ENCODE measurements at regions not wholly inside any gene's neighbourhood (a gene's known extent, or its start where the extent isn't known, plus 50 kb on each side); places are given as distances from the start of the nearest gene placed in this dataset.

DNA sequence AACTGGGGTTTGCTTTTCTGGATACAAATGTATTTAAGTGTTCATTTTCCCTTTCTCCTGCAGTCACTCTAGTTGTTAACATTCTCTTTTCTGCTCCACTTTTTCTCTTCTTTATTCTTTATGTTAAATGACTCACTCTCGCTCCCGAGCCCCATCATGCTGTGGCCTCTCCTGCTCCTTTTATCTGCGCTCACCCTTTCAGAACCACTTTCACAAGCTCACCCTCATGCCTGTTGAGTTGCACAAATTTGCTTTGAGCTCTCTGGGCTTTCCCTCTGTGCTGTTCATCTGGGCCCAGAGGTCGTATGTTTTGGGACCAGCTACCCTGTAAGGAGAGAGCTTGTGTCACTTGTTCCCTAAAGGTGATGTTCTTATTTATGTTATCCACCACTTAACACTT, 98.1 kb upstream of the ASCC3 start (continued):
- TF ChIP-seq, protein P1, sequence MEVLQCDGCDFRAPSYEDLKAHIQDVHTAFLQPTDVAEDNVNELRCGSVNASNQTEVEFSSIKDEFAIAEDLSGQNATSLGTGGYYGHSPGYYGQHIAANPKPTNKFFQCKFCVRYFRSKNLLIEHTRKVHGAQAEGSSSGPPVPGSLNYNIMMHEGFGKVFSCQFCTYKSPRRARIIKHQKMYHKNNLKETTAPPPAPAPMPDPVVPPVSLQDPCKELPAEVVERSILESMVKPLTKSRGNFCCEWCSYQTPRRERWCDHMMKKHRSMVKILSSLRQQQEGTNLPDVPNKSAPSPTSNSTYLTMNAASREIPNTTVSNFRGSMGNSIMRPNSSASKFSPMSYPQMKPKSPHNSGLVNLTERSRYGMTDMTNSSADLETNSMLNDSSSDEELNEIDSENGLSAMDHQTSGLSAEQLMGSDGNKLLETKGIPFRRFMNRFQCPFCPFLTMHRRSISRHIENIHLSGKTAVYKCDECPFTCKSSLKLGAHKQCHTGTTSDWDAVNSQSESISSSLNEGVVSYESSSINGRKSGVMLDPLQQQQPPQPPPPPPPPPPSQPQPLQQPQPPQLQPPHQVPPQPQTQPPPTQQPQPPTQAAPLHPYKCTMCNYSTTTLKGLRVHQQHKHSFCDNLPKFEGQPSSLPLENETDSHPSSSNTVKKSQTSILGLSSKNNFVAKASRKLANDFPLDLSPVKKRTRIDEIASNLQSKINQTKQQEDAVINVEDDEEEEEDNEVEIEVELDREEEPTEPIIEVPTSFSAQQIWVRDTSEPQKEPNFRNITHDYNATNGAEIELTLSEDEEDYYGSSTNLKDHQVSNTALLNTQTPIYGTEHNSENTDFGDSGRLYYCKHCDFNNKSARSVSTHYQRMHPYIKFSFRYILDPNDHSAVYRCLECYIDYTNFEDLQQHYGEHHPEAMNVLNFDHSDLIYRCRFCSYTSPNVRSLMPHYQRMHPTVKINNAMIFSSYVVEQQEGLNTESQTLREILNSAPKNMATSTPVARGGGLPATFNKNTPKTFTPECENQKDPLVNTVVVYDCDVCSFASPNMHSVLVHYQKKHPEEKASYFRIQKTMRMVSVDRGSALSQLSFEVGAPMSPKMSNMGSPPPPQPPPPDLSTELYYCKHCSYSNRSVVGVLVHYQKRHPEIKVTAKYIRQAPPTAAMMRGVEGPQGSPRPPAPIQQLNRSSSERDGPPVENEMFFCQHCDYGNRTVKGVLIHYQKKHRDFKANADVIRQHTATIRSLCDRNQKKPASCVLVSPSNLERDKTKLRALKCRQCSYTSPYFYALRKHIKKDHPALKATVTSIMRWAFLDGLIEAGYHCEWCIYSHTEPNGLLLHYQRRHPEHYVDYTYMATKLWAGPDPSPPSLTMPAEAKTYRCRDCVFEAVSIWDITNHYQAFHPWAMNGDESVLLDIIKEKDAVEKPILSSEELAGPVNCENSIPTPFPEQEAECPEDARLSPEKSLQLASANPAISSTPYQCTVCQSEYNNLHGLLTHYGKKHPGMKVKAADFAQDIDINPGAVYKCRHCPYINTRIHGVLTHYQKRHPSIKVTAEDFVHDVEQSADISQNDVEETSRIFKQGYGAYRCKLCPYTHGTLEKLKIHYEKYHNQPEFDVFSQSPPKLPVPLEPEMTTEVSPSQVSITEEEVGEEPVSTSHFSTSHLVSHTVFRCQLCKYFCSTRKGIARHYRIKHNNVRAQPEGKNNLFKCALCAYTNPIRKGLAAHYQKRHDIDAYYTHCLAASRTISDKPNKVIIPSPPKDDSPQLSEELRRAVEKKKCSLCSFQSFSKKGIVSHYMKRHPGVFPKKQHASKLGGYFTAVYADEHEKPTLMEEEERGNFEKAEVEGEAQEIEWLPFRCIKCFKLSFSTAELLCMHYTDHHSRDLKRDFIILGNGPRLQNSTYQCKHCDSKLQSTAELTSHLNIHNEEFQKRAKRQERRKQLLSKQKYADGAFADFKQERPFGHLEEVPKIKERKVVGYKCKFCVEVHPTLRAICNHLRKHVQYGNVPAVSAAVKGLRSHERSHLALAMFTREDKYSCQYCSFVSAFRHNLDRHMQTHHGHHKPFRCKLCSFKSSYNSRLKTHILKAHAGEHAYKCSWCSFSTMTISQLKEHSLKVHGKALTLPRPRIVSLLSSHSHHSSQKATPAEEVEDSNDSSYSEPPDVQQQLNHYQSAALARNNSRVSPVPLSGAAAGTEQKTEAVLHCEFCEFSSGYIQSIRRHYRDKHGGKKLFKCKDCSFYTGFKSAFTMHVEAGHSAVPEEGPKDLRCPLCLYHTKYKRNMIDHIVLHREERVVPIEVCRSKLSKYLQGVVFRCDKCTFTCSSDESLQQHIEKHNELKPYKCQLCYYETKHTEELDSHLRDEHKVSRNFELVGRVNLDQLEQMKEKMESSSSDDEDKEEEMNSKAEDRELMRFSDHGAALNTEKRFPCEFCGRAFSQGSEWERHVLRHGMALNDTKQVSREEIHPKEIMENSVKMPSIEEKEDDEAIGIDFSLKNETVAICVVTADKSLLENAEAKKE (CRISPR knock-in tag; IDR thresholded peaks at IDR 0.05) = no peak
- TF ChIP-seq ZNF114 (CRISPR knock-in tag; IDR thresholded peaks at IDR 0.05) (no peak), STAT1 (IDR thresholded peaks at IDR 0.05; ENCODE audit: unreplicated experiment) (no peak), CREB1 (CRISPR knock-in tag; IDR thresholded peaks at IDR 0.05; ENCODE audit: low read depth) (no peak), JUNB (IDR thresholded peaks at IDR 0.05; ENCODE audit: unreplicated experiment) (no peak)
- TF ChIP-seq, protein P2, sequence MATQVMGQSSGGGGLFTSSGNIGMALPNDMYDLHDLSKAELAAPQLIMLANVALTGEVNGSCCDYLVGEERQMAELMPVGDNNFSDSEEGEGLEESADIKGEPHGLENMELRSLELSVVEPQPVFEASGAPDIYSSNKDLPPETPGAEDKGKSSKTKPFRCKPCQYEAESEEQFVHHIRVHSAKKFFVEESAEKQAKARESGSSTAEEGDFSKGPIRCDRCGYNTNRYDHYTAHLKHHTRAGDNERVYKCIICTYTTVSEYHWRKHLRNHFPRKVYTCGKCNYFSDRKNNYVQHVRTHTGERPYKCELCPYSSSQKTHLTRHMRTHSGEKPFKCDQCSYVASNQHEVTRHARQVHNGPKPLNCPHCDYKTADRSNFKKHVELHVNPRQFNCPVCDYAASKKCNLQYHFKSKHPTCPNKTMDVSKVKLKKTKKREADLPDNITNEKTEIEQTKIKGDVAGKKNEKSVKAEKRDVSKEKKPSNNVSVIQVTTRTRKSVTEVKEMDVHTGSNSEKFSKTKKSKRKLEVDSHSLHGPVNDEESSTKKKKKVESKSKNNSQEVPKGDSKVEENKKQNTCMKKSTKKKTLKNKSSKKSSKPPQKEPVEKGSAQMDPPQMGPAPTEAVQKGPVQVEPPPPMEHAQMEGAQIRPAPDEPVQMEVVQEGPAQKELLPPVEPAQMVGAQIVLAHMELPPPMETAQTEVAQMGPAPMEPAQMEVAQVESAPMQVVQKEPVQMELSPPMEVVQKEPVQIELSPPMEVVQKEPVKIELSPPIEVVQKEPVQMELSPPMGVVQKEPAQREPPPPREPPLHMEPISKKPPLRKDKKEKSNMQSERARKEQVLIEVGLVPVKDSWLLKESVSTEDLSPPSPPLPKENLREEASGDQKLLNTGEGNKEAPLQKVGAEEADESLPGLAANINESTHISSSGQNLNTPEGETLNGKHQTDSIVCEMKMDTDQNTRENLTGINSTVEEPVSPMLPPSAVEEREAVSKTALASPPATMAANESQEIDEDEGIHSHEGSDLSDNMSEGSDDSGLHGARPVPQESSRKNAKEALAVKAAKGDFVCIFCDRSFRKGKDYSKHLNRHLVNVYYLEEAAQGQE (IDR thresholded peaks at IDR 0.05; ENCODE audit: unreplicated experiment) = no peak

DNA sequence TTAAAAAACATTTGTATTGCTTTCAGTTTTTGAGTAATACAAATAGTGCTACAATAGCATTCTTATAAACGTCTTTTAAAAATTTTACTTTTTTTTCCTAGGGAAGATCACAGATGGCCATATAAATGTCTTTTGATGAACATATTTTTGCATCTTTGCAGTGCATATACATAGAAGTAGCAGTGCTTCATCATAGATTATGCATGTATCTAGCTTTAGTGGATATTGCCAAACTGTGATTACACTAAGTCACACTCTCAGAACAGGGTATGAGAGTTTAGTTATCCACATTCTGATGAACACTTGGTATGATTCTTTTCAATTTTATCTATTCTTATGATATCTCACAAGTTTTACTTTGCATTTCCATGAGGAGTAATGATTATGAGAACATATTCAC, 99.8 kb upstream of the ASCC3 start:
- no peaks in the 10 kb centered on the region for H4K20me1 ChIP-seq (replicated peaks; ENCODE audit: insufficient read depth)
- Mint-ChIP-seq H3K27ac (no peak overlapping the region), H3K9me3 (peaks cover 7% of the 10 kb centered on the region; the same call in 2 of the 3 replicates), H3K4me3 (no peak overlapping the region), H3K4me1 (peaks cover 6% of the 10 kb centered on the region; the same call in 2 of the 3 replicates), H3K27me3 (ENCODE audit: insufficient read depth, low read depth, poor library complexity) (peaks cover 4% of the 10 kb centered on the region), H3K36me3 (ENCODE audit: low read depth) (peaks cover 3% of the 10 kb centered on the region; the same call in 1 of the 3 replicates)
- no peak overlapping the region for H3K27ac ChIP-seq (ENCODE audit: low read depth)
- ATAC-seq (no peak), DNase-seq (ENCODE audit: low spot score) (no peak)
- no peaks in the 10 kb centered on the region for H3F3A ChIP-seq (replicated peaks; ENCODE audit: low read depth)
- no peak overlapping the region for H2AFZ ChIP-seq
- no peaks in the 10 kb centered on the region for H3K27me3 ChIP-seq (ENCODE audit: insufficient read depth)
- no peak overlapping the region for H3K4me2 ChIP-seq
- no peak overlapping the region for H3K4me3 ChIP-seq
- H3K9me2 ChIP-seq (ENCODE audit: insufficient read depth) = no peaks in the 10 kb centered on the region
- H3K4me1 ChIP-seq (ENCODE audit: insufficient read depth) = no peaks in the 10 kb centered on the region
- no peaks in the 10 kb centered on the region for H3K79me2 ChIP-seq (replicated peaks; ENCODE audit: insufficient read depth)
- H3K36me3 ChIP-seq (ENCODE audit: insufficient read depth) = no peaks in the 10 kb centered on the region
- no peak for TF ChIP-seq NANOG (IDR thresholded peaks at IDR 0.05; ENCODE audit: borderline replicate concordance)
- TF ChIP-seq, protein P1 (CRISPR knock-in tag; IDR thresholded peaks at IDR 0.05) = no peak
